Body of pancreas (tissue), 4 donors: ENCODE measurements at regions not wholly inside any gene's neighbourhood (a gene's known extent, or its start where the extent isn't known, plus 50 kb on each side); places are given as distances from the start of the nearest gene placed in this dataset.
A peak's percentile ranks its signal among the peaks of the same experiment; 100 is the strongest.
"Not testable (repeated sequence)": the region's sequence is repeated elsewhere in the genome, so short reads cannot be mapped to it uniquely, and the experiment has no call there.

Experiments
- ATAC-seq: fragments of 150-250 bp; one replicate; pipeline ENCODE4 v1.9.1; 2016
- DNase-seq, 4 donors: peaks; one replicate each; pipeline ENCODE4 v3.0.0-alpha.2; 2019
- H3K27ac ChIP-seq, 4 donors: fragments of 200-600 bp; sonication (generic); 1 replicate in 3 of 4; 2 replicates in 1 of 4; pipeline versions ENCODE4 v1.5.1 to v1.6.1; 2016 to 2019; ENCODE audit warnings: mild to moderate bottlenecking in 1 of 4, mixed read lengths in 1 of 4, moderate library complexity in 1 of 4
- H3K27me3 ChIP-seq, 2 donors: fragments of 200-600 bp; sonication (generic); one replicate each; pipeline ENCODE4 v1.6.0; 2016; ENCODE audit warnings: mild to moderate bottlenecking in 1 of 2
- H3K36me3 ChIP-seq, 2 donors: fragments of 200-600 bp; sonication (generic); replicated peaks in 1 of 2; 2 replicates each; pipeline ENCODE4 v1.5.1; 2016; ENCODE audit warnings: low read depth in 2 of 2; ENCODE audit not compliant: insufficient read depth in 1 of 2
- H3K4me1 ChIP-seq: fragments of 200-600 bp; sonication (generic); one replicate; pipeline ENCODE4 v1.6.0; 2016
- H3K4me3 ChIP-seq, 2 donors: fragments of 200-600 bp; sonication (generic); 1 replicate in 1 of 2; 2 replicates in 1 of 2; pipeline ENCODE4 v1.5.1; 2016 to 2019
- H3K9me3 ChIP-seq, 3 donors: fragments of 200-600 bp; sonication (generic); 1 replicate in 2 of 3; 2 replicates in 1 of 3; pipeline ENCODE4 v1.5.1; 2016
- WGBS, 2 donors: methylation state at CpG; one replicate each; pipeline ENCODE4 v1.1.5; 2017; 5-methylcytosine and 5-hydroxymethylcytosine counted together
- intact Hi-C: fragments of 100-400 bp; cut with DNase I; formaldehyde crosslinking; loops from one replicate; pipeline ENCODE4 v1.15.1; 2023

- H3K36me3 ChIP-seq, H3K9me3 ChIP-seq, intact Hi-C loops, ATAC-seq, H3K4me3 ChIP-seq, DNase-seq, H3K27ac ChIP-seq, H3K4me1 ChIP-seq, H3K27me3 ChIP-seq: not testable (repeated sequence)
- 61 to 68% methylated on average over 6 to 7 of the region's 7 CpGs for WGBS, 2 donors
These were observed 308.2 kb upstream of the PLGLB2 start for GRCh38 chr2:87439617-87440204.

- H3K27me3 ChIP-seq, H3K36me3 ChIP-seq, ATAC-seq, DNase-seq, H3K4me3 ChIP-seq, H3K9me3 ChIP-seq, intact Hi-C loops, H3K27ac ChIP-seq, H3K4me1 ChIP-seq: not testable (repeated sequence)
- WGBS, 2 donors: 85 to 93% methylated on average over 2 of the region's 2 CpGs
These were observed 307.2 kb upstream of the PLGLB2 start for GRCh38 chr2:87440650-87441049.

GRCh38 chr2:87441375-87441774 lies 306.5 kb upstream of the PLGLB2 start:
- ATAC-seq, DNase-seq, H3K9me3 ChIP-seq, H3K36me3 ChIP-seq, intact Hi-C loops, H3K27me3 ChIP-seq, H3K4me1 ChIP-seq, H3K27ac ChIP-seq, H3K4me3 ChIP-seq: not testable (repeated sequence)
- 86 to 87% methylated on average over 6 of the region's 6 CpGs for WGBS, 2 donors

GRCh38 chr2:87442983-87443577 lies 304.8 kb upstream of the PLGLB2 start:
- H3K36me3 ChIP-seq, ATAC-seq, H3K4me1 ChIP-seq, H3K9me3 ChIP-seq, intact Hi-C loops, H3K4me3 ChIP-seq, H3K27me3 ChIP-seq, DNase-seq, H3K27ac ChIP-seq: not testable (repeated sequence)
- 46 to 58% methylated on average over 5 of the region's 6 CpGs for WGBS, 2 donors

- 40 to 57% methylated on average over 3 of the region's 3 CpGs for WGBS, 2 donors
- ATAC-seq, H3K4me1 ChIP-seq, intact Hi-C loops, H3K4me3 ChIP-seq, H3K9me3 ChIP-seq, DNase-seq, H3K27me3 ChIP-seq, H3K27ac ChIP-seq, H3K36me3 ChIP-seq: not testable (repeated sequence)
These were observed 302.9 kb upstream of the PLGLB2 start for GRCh38 chr2:87444951-87445350.

GRCh38 chr2:87445613-87446312 lies 302.1 kb upstream of the PLGLB2 start:
- H3K9me3 ChIP-seq, ATAC-seq, DNase-seq, H3K36me3 ChIP-seq, H3K4me3 ChIP-seq, H3K27ac ChIP-seq, H3K4me1 ChIP-seq, intact Hi-C loops, H3K27me3 ChIP-seq: not testable (repeated sequence)
- WGBS, 2 donors: 56 to 63% methylated on average over 1 to 2 of the region's 5 CpGs

- ATAC-seq, H3K4me3 ChIP-seq, H3K9me3 ChIP-seq, DNase-seq, H3K27me3 ChIP-seq, H3K27ac ChIP-seq, intact Hi-C loops, H3K36me3 ChIP-seq, H3K4me1 ChIP-seq: not testable (repeated sequence)
- no CpG with 5 or more reads among the region's 1 CpG for WGBS, 2 donors
These were observed 301.6 kb upstream of the PLGLB2 start for GRCh38 chr2:87446313-87446696.

- H3K27ac ChIP-seq, ATAC-seq, H3K36me3 ChIP-seq, DNase-seq, H3K9me3 ChIP-seq, H3K27me3 ChIP-seq, H3K4me3 ChIP-seq, H3K4me1 ChIP-seq, intact Hi-C loops: not testable (repeated sequence)
- 83 to 88% methylated on average over 2 of the region's 3 CpGs for WGBS, 2 donors
These were observed 298.4 kb upstream of the PLGLB2 start for GRCh38 chr2:87449462-87449980.

GRCh38 chr2:87452193-87452592 lies 295.7 kb upstream of the PLGLB2 start:
- intact Hi-C loops, DNase-seq, ATAC-seq, H3K4me3 ChIP-seq, H3K9me3 ChIP-seq, H3K27ac ChIP-seq, H3K27me3 ChIP-seq, H3K4me1 ChIP-seq, H3K36me3 ChIP-seq: not testable (repeated sequence)
- 78 to 85% methylated on average over 4 of the region's 4 CpGs for WGBS, 2 donors

GRCh38 chr2:87452861-87453260 lies 295.0 kb upstream of the PLGLB2 start:
- H3K4me3 ChIP-seq, H3K36me3 ChIP-seq, H3K9me3 ChIP-seq, H3K27me3 ChIP-seq, intact Hi-C loops, H3K4me1 ChIP-seq: not testable (repeated sequence)
- ATAC-seq (peak; percentile 36), DNase-seq (peak; percentile 39 to 58 (median 54))
- 62 to 64% methylated on average over 1 of the region's 1 CpG for WGBS, 2 donors
- peak overlapping the region in 1 of 4 donors; percentile 18 for H3K27ac ChIP-seq

GRCh38 chr2:87453965-87454364 lies 293.9 kb upstream of the PLGLB2 start:
- H3K4me3 ChIP-seq, H3K4me1 ChIP-seq, H3K27me3 ChIP-seq, DNase-seq, H3K36me3 ChIP-seq, intact Hi-C loops, H3K9me3 ChIP-seq, ATAC-seq: not testable (repeated sequence)
- peak overlapping the region in 3 of 4 donors; percentile 58 to 77 (median 68) for H3K27ac ChIP-seq
- 68 to 75% methylated on average over 1 of the region's 1 CpG for WGBS, 2 donors

GRCh38 chr2:87454421-87454820 lies 293.5 kb upstream of the PLGLB2 start:
- not testable (repeated sequence) for ATAC-seq

More at GRCh38 chr2:87454421-87454820, 293.5 kb upstream of the PLGLB2 start:
- DNase-seq, H3K27me3 ChIP-seq, H3K36me3 ChIP-seq, H3K4me1 ChIP-seq, H3K4me3 ChIP-seq, H3K9me3 ChIP-seq, intact Hi-C loops: not testable (repeated sequence)
- peak overlapping the region in 3 of 4 donors; percentile 58 to 77 (median 68) for H3K27ac ChIP-seq
- WGBS, 2 donors: 48 to 59% methylated on average over 2 of the region's 2 CpGs
